Esophagus muscularis mucosa (tissue), 4 donors: ENCODE measurements at regions not wholly inside any gene's neighbourhood (a gene's known extent, or its start where the extent isn't known, plus 50 kb on each side); places are given as distances from the start of the nearest gene placed in this dataset.

Experiments
- DNase-seq: peaks from one replicate; pipeline ENCODE4 v3.0.0-alpha.2; 2017; ENCODE audit errors: extremely low spot score
- H3K27ac ChIP-seq, 4 donors: fragments of 200-600 bp; sonication (generic); replicated peaks in 1 of 4; 1 replicate in 3 of 4; 2 replicates in 1 of 4; pipeline ENCODE4 v1.5.1; 2016 to 2019; ENCODE audit warnings: mild to moderate bottlenecking in 1 of 4
- H3K27me3 ChIP-seq, 4 donors: fragments of 200-600 bp; sonication (generic); one replicate each; pipeline versions ENCODE4 v1.5.1 to v1.6.0; 2016 to 2019
- H3K36me3 ChIP-seq, 4 donors: fragments of 200-600 bp; sonication (generic); one replicate each; pipeline ENCODE4 v1.5.1; 2016 to 2019
- H3K4me1 ChIP-seq, 4 donors: fragments of 200-600 bp; sonication (generic); one replicate each; pipeline ENCODE4 v1.5.1; 2016 to 2019
- H3K4me3 ChIP-seq, 4 donors: fragments of 200-600 bp; sonication (generic); 1 replicate in 2 of 4; 2 replicates in 2 of 4; pipeline ENCODE4 v1.5.1; 2016 to 2019; ENCODE audit warnings: mild to moderate bottlenecking in 4 of 4, moderate library complexity in 1 of 4
- H3K9me3 ChIP-seq, 4 donors: fragments of 200-600 bp; sonication (generic); 1 replicate in 3 of 4; 2 replicates in 1 of 4; pipeline ENCODE4 v1.5.1; 2016 to 2019
- EP300 ChIP-seq: sonication (generic); formaldehyde crosslinking; IDR thresholded peaks from one replicate; pipeline ENCODE4 v1.6.1; 2017; ENCODE audit warnings: antibody characterized with exemption
- POLR2A ChIP-seq: fragments of 450-650 bp; IDR thresholded peaks from one replicate; pipeline ENCODE4 v1.6.1; 2017; ENCODE audit warnings: antibody characterized with exemption, moderate library complexity, mild to moderate bottlenecking, low read depth
- POLR2AphosphoS5 ChIP-seq, 2 donors: sonication (generic); formaldehyde crosslinking; IDR thresholded peaks; one replicate each; pipeline ENCODE4 v1.6.1; 2017; ENCODE audit warnings: antibody characterized with exemption in 2 of 2
- WGBS: methylation state at CpG from one replicate; pipeline ENCODE4 v1.1.5; 2018; 5-methylcytosine and 5-hydroxymethylcytosine counted together
- intact Hi-C: fragments of 100-400 bp; cut with DNase I; formaldehyde crosslinking; loops from one replicate; pipeline ENCODE4 v1.15.1; 2023
- TF ChIP-seq, protein P1 (sequence below), 3 experiments: fragments of 200-600 bp in 2 of 3; fragments of 450-650 bp in 1 of 3; sonication (generic) in 2 of 3; IDR thresholded peaks; one replicate each; pipeline ENCODE4 v1.5.1; 2017 to 2019; ENCODE audit warnings: antibody characterized with exemption in 3 of 3, mild to moderate bottlenecking in 2 of 3, moderate library complexity in 1 of 3

DNA sequence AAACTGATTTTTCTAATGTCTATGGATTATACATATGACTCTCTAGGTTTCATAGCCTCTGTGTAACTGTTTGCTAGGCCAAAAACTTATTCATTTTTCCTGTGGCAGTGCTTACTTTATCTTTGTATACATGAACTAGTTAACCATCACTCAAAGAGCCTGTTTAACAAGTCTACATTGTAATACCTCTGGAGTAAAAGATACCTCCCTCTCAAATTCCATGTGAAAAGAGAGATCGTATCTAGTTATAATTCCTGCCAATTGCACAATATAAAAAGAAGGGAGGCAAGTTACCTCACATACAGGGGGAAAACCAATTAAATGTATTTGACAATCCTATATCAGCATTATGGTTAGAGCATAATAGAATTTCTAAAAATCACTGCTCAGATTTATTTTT lies 271.9 kb upstream of the ST8SIA4 start:
- H3K4me3 ChIP-seq = no peak overlapping the region
- H3K27me3 ChIP-seq = no peaks in the 10 kb centered on the region
- no peaks in the 10 kb centered on the region for H3K4me1 ChIP-seq
- TF ChIP-seq POLR2AphosphoS5 (IDR thresholded peaks at IDR 0.05) (no peak), EP300 (no peak), POLR2A (no peak)
- TF ChIP-seq, protein P1, sequence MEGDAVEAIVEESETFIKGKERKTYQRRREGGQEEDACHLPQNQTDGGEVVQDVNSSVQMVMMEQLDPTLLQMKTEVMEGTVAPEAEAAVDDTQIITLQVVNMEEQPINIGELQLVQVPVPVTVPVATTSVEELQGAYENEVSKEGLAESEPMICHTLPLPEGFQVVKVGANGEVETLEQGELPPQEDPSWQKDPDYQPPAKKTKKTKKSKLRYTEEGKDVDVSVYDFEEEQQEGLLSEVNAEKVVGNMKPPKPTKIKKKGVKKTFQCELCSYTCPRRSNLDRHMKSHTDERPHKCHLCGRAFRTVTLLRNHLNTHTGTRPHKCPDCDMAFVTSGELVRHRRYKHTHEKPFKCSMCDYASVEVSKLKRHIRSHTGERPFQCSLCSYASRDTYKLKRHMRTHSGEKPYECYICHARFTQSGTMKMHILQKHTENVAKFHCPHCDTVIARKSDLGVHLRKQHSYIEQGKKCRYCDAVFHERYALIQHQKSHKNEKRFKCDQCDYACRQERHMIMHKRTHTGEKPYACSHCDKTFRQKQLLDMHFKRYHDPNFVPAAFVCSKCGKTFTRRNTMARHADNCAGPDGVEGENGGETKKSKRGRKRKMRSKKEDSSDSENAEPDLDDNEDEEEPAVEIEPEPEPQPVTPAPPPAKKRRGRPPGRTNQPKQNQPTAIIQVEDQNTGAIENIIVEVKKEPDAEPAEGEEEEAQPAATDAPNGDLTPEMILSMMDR (IDR thresholded peaks at IDR 0.05) = no peak
- no peak overlapping the region for H3K27ac ChIP-seq
- no peaks in the 10 kb centered on the region for H3K36me3 ChIP-seq
- H3K9me3 ChIP-seq = no peaks in the 10 kb centered on the region
- 32% methylated on average over 1 of the region's 1 CpG for WGBS
- intact Hi-C loops = no loop called here
- DNase-seq = no peak

DNA sequence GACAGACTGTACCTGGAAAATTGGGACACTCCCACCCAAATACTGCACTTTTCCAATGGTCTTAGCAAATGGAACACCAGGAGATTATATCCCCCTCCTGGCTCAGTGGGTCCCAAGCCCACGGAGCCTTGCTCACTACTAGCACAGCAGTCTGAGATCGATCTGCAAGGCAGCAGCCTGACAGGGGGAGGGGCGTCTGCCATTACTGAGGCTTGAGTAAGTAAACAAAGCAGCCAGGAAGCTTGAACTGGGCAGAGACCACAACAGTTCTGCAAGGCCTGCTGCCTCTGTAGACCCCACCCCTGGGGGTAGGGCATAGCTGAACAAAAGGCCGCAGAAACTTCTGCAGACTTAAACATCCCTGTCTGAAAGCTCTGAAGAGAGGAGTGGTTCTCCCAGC lies 260.0 kb upstream of the ST8SIA4 start:
- no peaks in the 10 kb centered on the region for H3K4me1 ChIP-seq
- DNase-seq = no peak
- no peaks in the 10 kb centered on the region for H3K27me3 ChIP-seq
- 100% methylated on average over 1 of the region's 4 CpGs for WGBS
- no peaks in the 10 kb centered on the region for H3K9me3 ChIP-seq
- TF ChIP-seq, protein P1 (IDR thresholded peaks at IDR 0.05) = no peak
- TF ChIP-seq EP300 (no peak), POLR2A (no peak), POLR2AphosphoS5 (IDR thresholded peaks at IDR 0.05) (no peak)
- H3K36me3 ChIP-seq = no peaks in the 10 kb centered on the region
- H3K27ac ChIP-seq = no peak overlapping the region
- intact Hi-C loops = no loop called here
- no peak overlapping the region for H3K4me3 ChIP-seq

DNA sequence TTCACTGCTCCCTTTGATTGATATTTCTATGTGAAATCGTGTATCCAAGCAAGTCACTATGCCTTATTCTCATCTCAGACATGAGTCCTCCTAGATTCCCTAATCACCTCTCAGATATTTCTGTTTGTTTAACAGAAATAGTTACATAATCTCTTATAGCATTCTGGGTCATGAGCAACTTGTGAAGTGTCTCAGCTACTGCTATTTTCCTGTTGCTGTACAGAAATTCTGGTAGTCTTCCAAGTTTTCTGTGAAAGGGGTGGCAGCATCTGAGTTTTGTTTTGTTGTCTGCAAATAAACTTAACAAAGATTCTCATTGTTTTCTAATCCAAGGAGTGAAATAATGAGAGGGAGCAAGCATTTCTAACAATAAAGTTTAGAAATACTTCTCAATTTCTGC lies 256.9 kb upstream of the ST8SIA4 start:
- H3K27ac ChIP-seq = no peak overlapping the region
- no peaks in the 10 kb centered on the region for H3K27me3 ChIP-seq
- DNase-seq = no peak
- intact Hi-C loops = no loop called here
- peaks cover 0 to 4% (median 0%) of the 10 kb centered on the region in 4 donors for H3K9me3 ChIP-seq
- no peaks in the 10 kb centered on the region for H3K4me1 ChIP-seq
- WGBS = 62% methylated on average over 1 of the region's 1 CpG
- TF ChIP-seq EP300 = no peak
- no peak for TF ChIP-seq POLR2AphosphoS5 (IDR thresholded peaks at IDR 0.05)
- TF ChIP-seq, protein P1 (IDR thresholded peaks at IDR 0.05) = no peak
- TF ChIP-seq POLR2A = no peak
- H3K4me3 ChIP-seq = no peak overlapping the region
- no peaks in the 10 kb centered on the region for H3K36me3 ChIP-seq

DNA sequence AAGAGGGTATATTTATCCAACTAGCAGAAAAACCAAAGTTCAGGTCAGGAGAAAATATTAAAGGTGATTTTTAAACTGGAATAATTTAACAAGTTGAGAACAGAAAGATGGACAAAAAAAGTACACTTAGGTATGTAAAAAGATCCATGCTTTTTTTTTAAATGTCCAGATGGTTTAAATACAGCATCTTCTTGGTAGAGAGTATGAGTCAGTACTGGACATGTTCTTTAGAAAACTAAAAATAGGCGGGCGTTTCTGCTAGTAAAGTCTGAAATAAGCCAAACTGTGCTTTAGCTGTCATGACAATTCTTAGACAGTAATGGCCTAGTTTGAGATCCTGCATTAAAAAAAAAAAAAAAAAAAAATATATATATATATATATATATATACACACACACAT lies 255.9 kb upstream of the ST8SIA4 start:
- Histone ChIP-seq H3K27me3 (no peaks in the 10 kb centered on the region), H3K27ac (no peak overlapping the region), H3K4me3 (no peak overlapping the region), H3K9me3 (peaks cover 0 to 4% (median 0%) of the 10 kb centered on the region in 4 donors), H3K4me1 (no peaks in the 10 kb centered on the region), H3K36me3 (no peaks in the 10 kb centered on the region)
- TF ChIP-seq POLR2AphosphoS5 (IDR thresholded peaks at IDR 0.05) (no peak), POLR2A (no peak), EP300 (no peak)
- TF ChIP-seq, protein P1 (IDR thresholded peaks at IDR 0.05) = no peak
- intact Hi-C loops = no loop called here
- 37% methylated on average over 2 of the region's 2 CpGs for WGBS
- no peak for DNase-seq

DNA sequence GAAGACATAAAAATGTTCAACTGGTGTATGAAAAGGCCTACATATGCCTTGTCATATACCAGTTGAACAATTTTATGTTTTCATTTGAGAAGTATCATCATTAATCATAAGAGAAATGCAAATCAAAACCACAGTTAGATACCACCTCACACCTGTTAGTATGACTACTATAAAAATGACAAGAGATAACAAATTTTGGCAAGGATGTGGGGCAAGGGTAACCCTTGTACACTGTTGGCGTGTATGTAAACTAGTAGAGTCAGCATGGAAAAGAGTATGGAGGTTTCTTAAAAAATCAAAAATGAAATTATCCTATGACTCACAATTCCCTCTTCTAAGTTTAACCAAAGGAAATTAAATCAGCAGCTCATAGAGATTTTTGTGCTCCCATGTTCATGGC lies 250.4 kb upstream of the ST8SIA4 start:
- intact Hi-C loops = no loop called here
- TF ChIP-seq, protein P1 (IDR thresholded peaks at IDR 0.05) = no peak
- no peak for TF ChIP-seq EP300
- no peak for TF ChIP-seq POLR2A
- TF ChIP-seq POLR2AphosphoS5 (IDR thresholded peaks at IDR 0.05) = no peak
- Histone ChIP-seq H3K36me3 (no peaks in the 10 kb centered on the region), H3K9me3 (peaks cover 0 to 4% (median 0%) of the 10 kb centered on the region in 4 donors), H3K27me3 (no peaks in the 10 kb centered on the region), H3K4me3 (no peak overlapping the region), H3K4me1 (no peaks in the 10 kb centered on the region), H3K27ac (no peak overlapping the region)
- 88% methylated on average over 1 of the region's 1 CpG for WGBS
- DNase-seq = no peak
